HEK293 (cell line): ENCODE measurements at regions not wholly inside any gene's neighbourhood (a gene's known extent, or its start where the extent isn't known, plus 50 kb on each side); places are given as distances from the start of the nearest gene placed in this dataset.

ENCODE experiments used
- CTCF ChIA-PET: fragments of 350-600 bp; formaldehyde crosslinking; extraction: SDS; loops from one replicate; lab custom pipeline; 2021; ENCODE audit warnings: antibody characterized with exemption; lab: Yijun Ruan, JAX
- POLR2A ChIA-PET: fragments of 300-600 bp; formaldehyde crosslinking; extraction: SDS; loops from one replicate; lab custom pipeline; 2020; ENCODE audit warnings: antibody characterized with exemption, inconsistent platforms; lab: Yijun Ruan, JAX
- H3K27ac ChIP-seq: fragments of 200-500 bp; sonication (Bioruptor generic); 2 replicates; pipeline ENCODE4 v1.5.1; 2014; ENCODE audit warnings: low read depth, low read length, control low read depth, inconsistent platforms; ENCODE audit errors: extremely low read depth
- H3K36me3 ChIP-seq, 2 experiments: fragments of 200-500 bp in 1 of 2; sonication (Bioruptor generic) in 1 of 2; 1 replicate in 1 of 2; 2 replicates in 1 of 2; pipeline ENCODE4 v1.5.1; 2014 to 2017; ENCODE audit warnings: inconsistent platforms in 2 of 2, low read length in 2 of 2; ENCODE audit not compliant: control insufficient read depth in 2 of 2, insufficient read depth in 1 of 2
- H3K4me1 ChIP-seq: fragments of 200-500 bp; sonication (Bioruptor generic); 2 replicates; pipeline ENCODE4 v1.5.1; 2014; ENCODE audit warnings: mild to moderate bottlenecking, low read length, inconsistent platforms; ENCODE audit not compliant: control insufficient read depth, insufficient read depth
- H3K4me3 ChIP-seq: 2 replicates; pipeline ENCODE4 v1.5.1; 2011; ENCODE audit warnings: low read depth, mild to moderate bottlenecking, control low read depth, low read length, moderate library complexity
- H3K9me3 ChIP-seq: fragments of 200-500 bp; sonication (Bioruptor generic); 2 replicates; pipeline ENCODE4 v1.5.1; 2014; ENCODE audit warnings: low read depth, low read length, inconsistent platforms; ENCODE audit not compliant: control insufficient read depth, insufficient read depth
- FEZF1 ChIP-seq: fragments of 450-650 bp; formaldehyde crosslinking; IDR thresholded peaks from 2 replicates; pipeline ENCODE4 v1.5.1; 2016; ENCODE audit warnings: missing biosample characterization, missing genetic modification characterization
- PRDM1 ChIP-seq: fragments of 450-650 bp; formaldehyde crosslinking; IDR thresholded peaks from 2 replicates; pipeline ENCODE4; 2016; ENCODE audit warnings: missing biosample characterization, missing genetic modification characterization
- SCRT2 ChIP-seq: fragments of 450-650 bp; formaldehyde crosslinking; IDR thresholded peaks from 2 replicates; pipeline ENCODE4 v1.5.1; 2016; ENCODE audit warnings: missing biosample characterization, missing genetic modification characterization
- ZBTB49 ChIP-seq: fragments of 450-650 bp; formaldehyde crosslinking; IDR thresholded peaks from 2 replicates; pipeline ENCODE4 v1.5.1; 2016; ENCODE audit warnings: missing biosample characterization, missing genetic modification characterization, low read depth
- ZEB2 ChIP-seq: fragments of 450-650 bp; formaldehyde crosslinking; IDR thresholded peaks from 2 replicates; pipeline ENCODE4 v1.5.1; 2016; ENCODE audit warnings: missing biosample characterization, missing genetic modification characterization
- ZFP3 ChIP-seq: fragments of 450-650 bp; formaldehyde crosslinking; IDR thresholded peaks from 2 replicates; pipeline ENCODE4 v1.5.1; 2016; ENCODE audit warnings: low read depth, missing biosample characterization, missing genetic modification characterization
- ZFP37 ChIP-seq: fragments of 450-650 bp; formaldehyde crosslinking; IDR thresholded peaks from 2 replicates; pipeline ENCODE4 v1.5.1; 2016; ENCODE audit warnings: missing biosample characterization, missing genetic modification characterization
- ZNF175 ChIP-seq: fragments of 450-650 bp; formaldehyde crosslinking; IDR thresholded peaks from 2 replicates; pipeline ENCODE4 v1.5.1; 2016; ENCODE audit warnings: missing biosample characterization, missing genetic modification characterization
- ZNF292 ChIP-seq: fragments of 450-650 bp; formaldehyde crosslinking; IDR thresholded peaks from 2 replicates; pipeline ENCODE4 v1.5.1; 2016; ENCODE audit warnings: low read depth, missing biosample characterization, missing genetic modification characterization, borderline replicate concordance
- ZNF510 ChIP-seq: fragments of 450-650 bp; formaldehyde crosslinking; IDR thresholded peaks from 2 replicates; pipeline ENCODE4 v1.5.1; 2018; ENCODE audit warnings: mild to moderate bottlenecking, missing genetic modification characterization, missing biosample characterization; ENCODE audit not compliant: insufficient replicate concordance
- ZNF549 ChIP-seq: fragments of 450-650 bp; IDR thresholded peaks from 2 replicates; pipeline ENCODE4 v1.5.1; 2018; ENCODE audit warnings: missing biosample characterization, missing genetic modification characterization, mild to moderate bottlenecking, inconsistent platforms, moderate library complexity
- ZNF639 ChIP-seq: fragments of 450-650 bp; formaldehyde crosslinking; IDR thresholded peaks from 2 replicates; pipeline ENCODE4 v1.5.1; 2016; ENCODE audit warnings: missing biosample characterization, missing genetic modification characterization
- ZNF707 ChIP-seq: fragments of 450-650 bp; formaldehyde crosslinking; IDR thresholded peaks from 2 replicates; pipeline ENCODE4 v1.5.1; 2016; ENCODE audit warnings: missing biosample characterization, missing genetic modification characterization
- ZNF747 ChIP-seq: fragments of 450-650 bp; formaldehyde crosslinking; IDR thresholded peaks from 2 replicates; pipeline ENCODE4 v1.5.1; 2016; ENCODE audit warnings: missing biosample characterization, missing genetic modification characterization
- ZNF785 ChIP-seq: fragments of 450-650 bp; formaldehyde crosslinking; IDR thresholded peaks from 2 replicates; pipeline ENCODE4 v1.5.1; 2016; ENCODE audit warnings: missing biosample characterization, missing genetic modification characterization
- ZSCAN30 ChIP-seq: fragments of 450-650 bp; IDR thresholded peaks from 2 replicates; pipeline ENCODE4 v1.5.1; 2018; ENCODE audit warnings: missing biosample characterization, mild to moderate bottlenecking, missing genetic modification characterization, moderate library complexity
- TF ChIP-seq, protein P1 (sequence below): fragments of 450-650 bp; formaldehyde crosslinking; IDR thresholded peaks from 2 replicates; pipeline ENCODE4 v1.5.1; 2016; ENCODE audit warnings: missing biosample characterization, missing genetic modification characterization
- TF ChIP-seq, protein P2 (sequence below): fragments of 450-650 bp; formaldehyde crosslinking; conservative IDR thresholded peaks from 2 replicates; pipeline ENCODE4 v1.5.1; 2016; ENCODE audit warnings: low read depth, missing biosample characterization, missing genetic modification characterization
- TF ChIP-seq, protein P3 (sequence below): fragments of 450-650 bp; formaldehyde crosslinking; optimal IDR thresholded peaks from 2 replicates; pipeline ENCODE3; 2016; ENCODE audit warnings: missing biosample characterization, mild to moderate bottlenecking, missing genetic modification characterization

- no peak overlapping the region for H3K4me3 ChIP-seq
- TF ChIP-seq ZFP37 (tag by site-specific recombination) (no peak), ZSCAN30 (tag by site-specific recombination) (no peak), ZNF549 (tag by site-specific recombination) (no peak), PRDM1 (no peak), ZNF639 (tag by site-specific recombination) (no peak), ZNF785 (no peak), FEZF1 (no peak), ZNF747 (tag by site-specific recombination) (no peak), ZNF175 (tag by site-specific recombination) (no peak)
- TF ChIP-seq, protein P1, sequence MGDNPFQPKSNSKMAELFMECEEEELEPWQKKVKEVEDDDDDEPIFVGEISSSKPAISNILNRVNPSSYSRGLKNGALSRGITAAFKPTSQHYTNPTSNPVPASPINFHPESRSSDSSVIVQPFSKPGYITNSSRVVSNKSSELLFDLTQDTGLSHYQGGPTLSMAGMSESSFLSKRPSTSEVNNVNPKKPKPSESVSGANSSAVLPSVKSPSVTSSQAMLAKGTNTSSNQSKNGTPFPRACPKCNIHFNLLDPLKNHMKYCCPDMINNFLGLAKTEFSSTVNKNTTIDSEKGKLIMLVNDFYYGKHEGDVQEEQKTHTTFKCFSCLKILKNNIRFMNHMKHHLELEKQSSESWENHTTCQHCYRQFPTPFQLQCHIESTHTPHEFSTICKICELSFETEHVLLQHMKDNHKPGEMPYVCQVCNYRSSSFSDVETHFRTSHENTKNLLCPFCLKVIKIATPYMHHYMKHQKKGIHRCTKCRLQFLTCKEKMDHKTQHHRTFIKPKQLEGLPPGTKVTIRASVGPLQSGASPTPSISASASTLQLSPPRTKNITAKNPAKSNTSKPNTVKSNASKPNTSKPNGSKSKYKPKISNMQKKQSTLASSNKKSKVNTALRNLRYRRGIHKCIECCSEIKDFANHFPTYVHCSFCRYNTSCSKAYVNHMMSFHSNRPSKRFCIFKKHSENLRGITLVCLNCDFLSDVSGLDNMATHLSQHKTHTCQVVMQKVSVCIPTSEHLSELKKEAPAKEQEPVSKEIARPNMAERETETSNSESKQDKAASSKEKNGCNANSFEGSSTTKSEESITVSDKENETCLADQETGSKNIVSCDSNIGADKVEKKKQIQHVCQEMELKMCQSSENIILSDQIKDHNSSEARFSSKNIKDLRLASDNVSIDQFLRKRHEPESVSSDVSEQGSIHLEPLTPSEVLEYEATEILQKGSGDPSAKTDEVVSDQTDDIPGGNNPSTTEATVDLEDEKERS (tag by site-specific recombination): no peak
- TF ChIP-seq, protein P2, sequence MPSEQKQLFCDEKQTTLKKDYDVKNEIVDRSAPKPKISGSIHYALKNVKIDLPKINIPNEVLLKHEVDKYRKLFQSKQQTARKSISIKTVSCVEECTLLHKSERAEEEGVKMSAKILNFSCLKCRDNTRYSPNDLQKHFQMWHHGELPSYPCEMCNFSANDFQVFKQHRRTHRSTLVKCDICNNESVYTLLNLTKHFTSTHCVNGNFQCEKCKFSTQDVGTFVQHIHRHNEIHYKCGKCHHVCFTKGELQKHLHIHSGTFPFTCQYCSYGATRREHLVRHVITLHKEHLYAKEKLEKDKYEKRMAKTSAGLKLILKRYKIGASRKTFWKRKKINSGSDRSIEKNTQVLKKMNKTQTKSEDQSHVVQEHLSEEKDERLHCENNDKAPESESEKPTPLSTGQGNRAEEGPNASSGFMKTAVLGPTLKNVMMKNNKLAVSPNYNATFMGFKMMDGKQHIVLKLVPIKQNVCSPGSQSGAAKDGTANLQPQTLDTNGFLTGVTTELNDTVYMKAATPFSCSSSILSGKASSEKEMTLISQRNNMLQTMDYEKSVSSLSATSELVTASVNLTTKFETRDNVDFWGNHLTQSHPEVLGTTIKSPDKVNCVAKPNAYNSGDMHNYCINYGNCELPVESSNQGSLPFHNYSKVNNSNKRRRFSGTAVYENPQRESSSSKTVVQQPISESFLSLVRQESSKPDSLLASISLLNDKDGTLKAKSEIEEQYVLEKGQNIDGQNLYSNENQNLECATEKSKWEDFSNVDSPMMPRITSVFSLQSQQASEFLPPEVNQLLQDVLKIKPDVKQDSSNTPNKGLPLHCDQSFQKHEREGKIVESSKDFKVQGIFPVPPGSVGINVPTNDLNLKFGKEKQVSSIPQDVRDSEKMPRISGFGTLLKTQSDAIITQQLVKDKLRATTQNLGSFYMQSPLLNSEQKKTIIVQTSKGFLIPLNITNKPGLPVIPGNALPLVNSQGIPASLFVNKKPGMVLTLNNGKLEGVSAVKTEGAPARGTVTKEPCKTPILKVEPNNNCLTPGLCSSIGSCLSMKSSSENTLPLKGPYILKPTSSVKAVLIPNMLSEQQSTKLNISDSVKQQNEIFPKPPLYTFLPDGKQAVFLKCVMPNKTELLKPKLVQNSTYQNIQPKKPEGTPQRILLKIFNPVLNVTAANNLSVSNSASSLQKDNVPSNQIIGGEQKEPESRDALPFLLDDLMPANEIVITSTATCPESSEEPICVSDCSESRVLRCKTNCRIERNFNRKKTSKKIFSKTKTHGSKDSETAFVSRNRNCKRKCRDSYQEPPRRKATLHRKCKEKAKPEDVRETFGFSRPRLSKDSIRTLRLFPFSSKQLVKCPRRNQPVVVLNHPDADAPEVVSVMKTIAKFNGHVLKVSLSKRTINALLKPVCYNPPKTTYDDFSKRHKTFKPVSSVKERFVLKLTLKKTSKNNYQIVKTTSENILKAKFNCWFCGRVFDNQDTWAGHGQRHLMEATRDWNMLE (tag by site-specific recombination): no peak
- TF ChIP-seq, protein P3, sequence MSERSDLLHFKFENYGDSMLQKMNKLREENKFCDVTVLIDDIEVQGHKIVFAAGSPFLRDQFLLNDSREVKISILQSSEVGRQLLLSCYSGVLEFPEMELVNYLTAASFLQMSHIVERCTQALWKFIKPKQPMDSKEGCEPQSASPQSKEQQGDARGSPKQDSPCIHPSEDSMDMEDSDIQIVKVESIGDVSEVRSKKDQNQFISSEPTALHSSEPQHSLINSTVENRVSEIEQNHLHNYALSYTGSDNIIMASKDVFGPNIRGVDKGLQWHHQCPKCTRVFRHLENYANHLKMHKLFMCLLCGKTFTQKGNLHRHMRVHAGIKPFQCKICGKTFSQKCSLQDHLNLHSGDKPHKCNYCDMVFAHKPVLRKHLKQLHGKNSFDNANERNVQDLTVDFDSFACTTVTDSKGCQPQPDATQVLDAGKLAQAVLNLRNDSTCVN (tag by site-specific recombination): no peak
- TF ChIP-seq, all 188 proteins: peak for 0
- POLR2A ChIA-PET: no interaction called here
- H3K27ac ChIP-seq: no peak overlapping the region
- CTCF ChIA-PET: no interaction called here
- no peaks in the 10 kb centered on the region for H3K4me1 ChIP-seq
- no peaks in the 10 kb centered on the region for H3K36me3 ChIP-seq
- no peaks in the 10 kb centered on the region for H3K9me3 ChIP-seq
Observed at GRCh38 chr4:84232309-84233095, 266.6 kb downstream of the NKX6-1 start.

GRCh38 chr4:84231539-84232055 lies 267.5 kb downstream of the NKX6-1 start:
- no peaks in the 10 kb centered on the region for H3K4me1 ChIP-seq
- H3K36me3 ChIP-seq: no peaks in the 10 kb centered on the region
- CTCF ChIA-PET: no interaction called here
- H3K9me3 ChIP-seq: no peaks in the 10 kb centered on the region
- no peak overlapping the region for H3K4me3 ChIP-seq
- POLR2A ChIA-PET: no interaction called here
- H3K27ac ChIP-seq: no peak overlapping the region
- TF ChIP-seq SCRT2 (tag by site-specific recombination): no peak
- TF ChIP-seq ZBTB49 (tag by site-specific recombination): no peak
- no peak for TF ChIP-seq ZNF292 (tag by site-specific recombination)
- no peak for TF ChIP-seq ZFP3
- no peak for TF ChIP-seq ZEB2 (tag by site-specific recombination)
- TF ChIP-seq ZNF510 (tag by site-specific recombination): no peak
- no peak for TF ChIP-seq ZNF707 (tag by site-specific recombination)
